22Rv1 (cell line): ENCODE measurements at regions not wholly inside any gene's neighbourhood (a gene's known extent, or its start where the extent isn't known, plus 50 kb on each side); places are given as distances from the start of the nearest gene placed in this dataset.

Experiments used
- H3K27ac ChIP-seq: fragments of 450-650 bp; 2 replicates; pipeline ENCODE4 v1.5.1; 2017
- CTCF ChIP-seq: fragments of 450-650 bp; IDR thresholded peaks from 2 replicates; pipeline ENCODE4 v1.5.1; 2017; ENCODE audit warnings: mild to moderate bottlenecking
- ZFX ChIP-seq: fragments of 450-650 bp; IDR thresholded peaks from 2 replicates; pipeline ENCODE4 v1.6.1; 2017; ENCODE audit warnings: antibody characterized with exemption, borderline replicate concordance

GRCh38 chr1:172742599-172743500, 83.9 kb downstream of the FASLG start:
- TF ChIP-seq ZFX (no peak), CTCF (peak; percentile 97)
- H3K27ac ChIP-seq, result no peak overlapping the region

- no peak overlapping the region for H3K27ac ChIP-seq
- TF ChIP-seq CTCF (peak; percentile 81), ZFX (no peak)
Measured at GRCh38 chr1:172745014-172745413, 86.1 kb downstream of the FASLG start.

- H3K27ac ChIP-seq, result no peak overlapping the region
- TF ChIP-seq ZFX, result no peak
- no peak for TF ChIP-seq CTCF
Measured at GRCh38 chr1:172746091-172746949, 87.4 kb downstream of the FASLG start.

GRCh38 chr1:172748201-172748600, 89.3 kb downstream of the FASLG start:
- no peak for TF ChIP-seq ZFX
- TF ChIP-seq CTCF, result no peak
- H3K27ac ChIP-seq, result no peak overlapping the region

- TF ChIP-seq CTCF (no peak), ZFX (no peak)
Measured at GRCh38 chr1:172751683-172752082, 92.8 kb downstream of the FASLG start.

GRCh38 chr1:172753964-172754363, 95.1 kb downstream of the FASLG start:
- H3K27ac ChIP-seq, result no peak overlapping the region
- TF ChIP-seq CTCF, result no peak
- TF ChIP-seq ZFX, result no peak

More at GRCh38 chr1:172751683-172752082, 92.8 kb downstream of the FASLG start:
- H3K27ac ChIP-seq, result no peak overlapping the region
